Naive B cell (primary cell): ENCODE measurements at regions not wholly inside any gene's neighbourhood (a gene's known extent, or its start where the extent isn't known, plus 50 kb on each side); places are given as distances from the start of the nearest gene placed in this dataset.
"Not testable (repeated sequence)": the region's sequence is repeated elsewhere in the genome, so short reads cannot be mapped to it uniquely, and the experiment has no call there.

ENCODE experiments used
- ATAC-seq, 2 donors: fragments of 150-1000 bp; cut with Tn5 transposase; 2 replicates each; pipeline ENCODE4 v1.10.0; 2021; ENCODE audit warnings: low read depth in 2 of 2, mild to moderate bottlenecking in 2 of 2, moderate library complexity in 2 of 2
- DNase-seq: peaks from one replicate; pipeline ENCODE4 v3.0.0; 2022
- H3K27ac Mint-ChIP-seq, 6 donors: one replicate each; pipeline ENCODE4 v1.8.0; 2020 to 2022; ENCODE audit warnings: mild to moderate bottlenecking in 6 of 6, mixed read lengths in 6 of 6, moderate library complexity in 5 of 6, inconsistent platforms in 2 of 6
- H3K27me3 Mint-ChIP-seq, 3 donors: one replicate each; pipeline ENCODE4 v1.8.0; 2021 to 2022; ENCODE audit warnings: mixed read lengths in 3 of 3, mild to moderate bottlenecking in 1 of 3
- H3K36me3 Mint-ChIP-seq, 2 donors: one replicate each; pipeline ENCODE4 v1.8.0; 2020 to 2022; ENCODE audit warnings: mixed read lengths in 2 of 2, inconsistent platforms in 1 of 2, mild to moderate bottlenecking in 1 of 2
- H3K4me1 Mint-ChIP-seq, 3 donors: one replicate each; pipeline ENCODE4 v1.8.0; 2020 to 2022; ENCODE audit warnings: mixed read lengths in 3 of 3, inconsistent platforms in 1 of 3, mild to moderate bottlenecking in 1 of 3, moderate library complexity in 1 of 3
- H3K4me3 Mint-ChIP-seq, 8 donors: one replicate each; pipeline ENCODE4 v1.8.0; 2020 to 2022; ENCODE audit warnings: mild to moderate bottlenecking in 8 of 8, mixed read lengths in 8 of 8, moderate library complexity in 8 of 8, inconsistent platforms in 2 of 8
- H3K9me3 Mint-ChIP-seq, 7 donors: one replicate each; pipeline ENCODE4 v1.8.0; 2020 to 2022; ENCODE audit warnings: mixed read lengths in 7 of 7, mild to moderate bottlenecking in 5 of 7, inconsistent platforms in 2 of 7, moderate library complexity in 1 of 7

GRCh38 chr1:230569201-230569600, 73.1 kb upstream of the COG2 start:
- ATAC-seq, result no peak
- Mint-ChIP-seq H3K27ac (no peak overlapping the region), H3K27me3 (peaks cover 18 to 38% (median 20%) of the 10 kb centered on the region in 3 donors)

GRCh38 chr1:230568676-230569075, 73.6 kb upstream of the COG2 start:
- Mint-ChIP-seq H3K27me3 (peaks cover 23 to 43% (median 23%) of the 10 kb centered on the region in 3 donors), H3K27ac (no peak overlapping the region), H3K9me3 (no peaks in the 10 kb centered on the region), H3K4me3 (no peak overlapping the region), H3K36me3 (no peaks in the 10 kb centered on the region), H3K4me1 (no peaks in the 10 kb centered on the region)
- DNase-seq (no peak), ATAC-seq (no peak)

More at GRCh38 chr1:230569201-230569600, 73.1 kb upstream of the COG2 start:
- Mint-ChIP-seq H3K36me3 (no peaks in the 10 kb centered on the region), H3K4me1 (no peaks in the 10 kb centered on the region), H3K9me3 (no peaks in the 10 kb centered on the region), H3K4me3 (no peak overlapping the region)
- no peak for DNase-seq

GRCh38 chr1:230568008-230568407, 74.3 kb upstream of the COG2 start:
- Mint-ChIP-seq H3K27me3 (peaks cover 27 to 50% (median 30%) of the 10 kb centered on the region in 3 donors), H3K36me3 (no peaks in the 10 kb centered on the region), H3K9me3 (no peaks in the 10 kb centered on the region), H3K4me3 (no peak overlapping the region), H3K4me1 (no peaks in the 10 kb centered on the region), H3K27ac (no peak overlapping the region)
- DNase-seq (no peak), ATAC-seq (no peak)

DNA sequence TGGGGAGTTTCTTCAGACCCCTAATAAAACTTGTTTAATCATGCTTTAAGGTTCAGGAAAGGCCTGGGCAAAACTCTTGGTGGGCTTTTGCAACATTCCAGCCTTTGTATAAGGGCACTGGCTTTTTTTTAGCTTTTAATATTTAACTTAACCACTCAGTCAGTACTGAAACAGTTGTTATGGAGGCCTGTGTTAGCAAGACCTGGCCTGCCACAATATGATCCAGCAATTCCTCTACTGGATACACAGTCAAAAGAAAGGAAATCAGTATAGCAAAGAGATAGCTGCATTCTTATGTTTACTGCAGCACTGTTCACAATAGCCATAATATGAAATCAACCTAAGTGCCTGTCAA, 75.1 kb upstream of the COG2 start:
- no peak for ATAC-seq
- Mint-ChIP-seq H3K36me3 (no peaks in the 10 kb centered on the region), H3K4me3 (no peak overlapping the region), H3K27ac (no peak overlapping the region), H3K4me1 (no peaks in the 10 kb centered on the region), H3K9me3 (no peaks in the 10 kb centered on the region), H3K27me3 (peaks cover 29 to 51% (median 33%) of the 10 kb centered on the region in 3 donors)
- DNase-seq, result no peak

DNA sequence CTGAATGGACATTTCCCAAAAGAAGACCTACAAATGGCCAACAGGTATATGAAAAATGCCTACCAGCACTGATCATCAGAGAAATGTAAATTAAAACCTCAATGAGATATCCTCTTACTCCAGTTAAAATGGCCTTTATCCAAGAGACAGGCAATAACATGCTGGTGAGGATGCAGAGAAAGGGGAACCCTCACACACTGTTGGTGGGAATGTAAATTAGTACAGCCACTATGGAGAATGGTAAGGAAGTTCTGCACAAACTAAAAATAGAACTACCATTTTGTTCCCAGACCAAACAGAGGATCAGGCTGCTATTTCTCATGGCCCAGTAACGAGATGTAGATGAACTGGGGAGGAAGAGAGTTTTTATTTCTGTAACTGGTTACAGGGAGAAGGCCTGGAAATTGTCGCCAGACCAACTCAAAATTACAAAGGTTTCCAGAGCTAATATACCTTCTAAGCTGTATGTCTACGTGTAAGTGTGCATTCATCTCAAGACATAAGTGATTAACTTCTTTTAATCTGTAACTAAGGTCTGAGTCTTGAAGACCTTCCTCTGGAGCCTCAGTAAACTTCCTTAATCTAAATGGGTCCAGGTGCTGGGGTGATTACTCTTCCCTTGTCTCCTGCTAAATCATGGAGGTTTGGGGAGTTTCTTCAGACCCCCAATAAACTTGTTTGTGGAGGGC, 75.6 kb upstream of the COG2 start:
- H3K4me1 Mint-ChIP-seq, result not testable (repeated sequence)

GRCh38 chr1:230565141-230565540, 77.1 kb upstream of the COG2 start:
- Mint-ChIP-seq H3K4me3 (no peak overlapping the region), H3K27ac (no peak overlapping the region), H3K27me3 (peaks cover 32 to 43% (median 33%) of the 10 kb centered on the region in 3 donors), H3K36me3 (no peaks in the 10 kb centered on the region), H3K9me3 (no peaks in the 10 kb centered on the region), H3K4me1 (no peaks in the 10 kb centered on the region)
- ATAC-seq (no peak), DNase-seq (no peak)

More for the DNA sequence above, 75.6 kb upstream of the COG2 start:
- ATAC-seq, H3K4me3 Mint-ChIP-seq, DNase-seq, H3K36me3 Mint-ChIP-seq, H3K27ac Mint-ChIP-seq, H3K9me3 Mint-ChIP-seq: not testable (repeated sequence)
- peaks cover 28 to 48% (median 33%) of the 10 kb centered on the region in 3 donors for H3K27me3 Mint-ChIP-seq

GRCh38 chr1:230563591-230563990, 78.7 kb upstream of the COG2 start:
- H3K27ac Mint-ChIP-seq, result no peak overlapping the region
- no peaks in the 10 kb centered on the region for H3K9me3 Mint-ChIP-seq
- ATAC-seq, result no peak
- H3K4me3 Mint-ChIP-seq, result no peak overlapping the region
- H3K36me3 Mint-ChIP-seq, result no peaks in the 10 kb centered on the region
- H3K4me1 Mint-ChIP-seq, result no peaks in the 10 kb centered on the region
- H3K27me3 Mint-ChIP-seq, result peaks cover 32 to 35% (median 33%) of the 10 kb centered on the region in 3 donors
- DNase-seq, result no peak

DNA sequence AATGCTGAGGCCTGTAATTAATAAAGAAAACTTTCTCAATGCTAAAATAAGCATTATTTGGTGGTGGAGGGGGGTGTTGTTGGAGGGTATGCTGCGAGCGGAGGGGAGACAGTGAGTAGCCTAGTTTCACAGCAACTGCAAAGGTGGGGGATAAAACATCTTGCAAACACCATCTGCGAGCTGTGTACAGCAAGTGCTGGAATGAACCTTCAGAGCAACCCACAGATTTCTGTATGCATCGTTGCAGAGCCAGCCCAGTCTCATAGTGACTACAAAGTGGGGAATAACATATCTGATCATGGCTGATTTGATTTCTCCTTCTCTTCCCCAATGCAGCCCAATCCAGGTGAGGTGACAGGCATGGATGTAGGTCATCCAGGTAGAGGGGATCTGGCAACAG, 80.7 kb upstream of the COG2 start:
- Mint-ChIP-seq H3K4me3 (no peak overlapping the region), H3K27ac (no peak overlapping the region), H3K9me3 (no peaks in the 10 kb centered on the region), H3K36me3 (no peaks in the 10 kb centered on the region), H3K27me3 (peaks cover 36 to 52% (median 41%) of the 10 kb centered on the region in 3 donors), H3K4me1 (no peaks in the 10 kb centered on the region)
- DNase-seq (no peak), ATAC-seq (no peak)

DNA sequence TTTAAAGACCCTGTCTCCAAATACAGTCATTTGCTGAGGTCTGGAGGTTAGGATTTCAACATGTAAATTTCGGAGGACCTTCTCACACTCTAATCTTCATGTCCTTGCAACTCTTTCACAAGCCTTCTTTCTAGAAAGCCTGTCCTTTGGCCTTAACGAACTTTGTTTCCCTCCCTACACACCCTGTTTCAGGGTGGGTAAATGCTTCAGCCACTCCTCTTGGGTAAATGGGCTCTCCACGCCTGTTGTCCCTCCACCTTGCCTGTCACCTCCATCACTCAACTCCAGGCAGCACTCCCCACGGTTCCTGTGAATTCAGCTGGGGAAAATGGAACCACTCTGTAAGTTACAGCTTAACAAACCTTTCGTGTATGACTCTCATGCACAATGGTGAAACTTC, 84.0 kb upstream of the COG2 start:
- H3K27me3 Mint-ChIP-seq, result peaks cover 28 to 43% (median 31%) of the 10 kb centered on the region in 3 donors
- DNase-seq (no peak), ATAC-seq (no peak)
- no peak overlapping the region for H3K27ac Mint-ChIP-seq
- no peaks in the 10 kb centered on the region for H3K4me1 Mint-ChIP-seq
- no peaks in the 10 kb centered on the region for H3K36me3 Mint-ChIP-seq
- H3K4me3 Mint-ChIP-seq, result no peak overlapping the region
- H3K9me3 Mint-ChIP-seq, result no peaks in the 10 kb centered on the region

GRCh38 chr1:230556453-230556852, 85.8 kb upstream of the COG2 start:
- Mint-ChIP-seq H3K4me1 (no peaks in the 10 kb centered on the region), H3K27ac (no peak overlapping the region), H3K36me3 (no peaks in the 10 kb centered on the region), H3K9me3 (peaks cover 0 to 5% (median 0%) of the 10 kb centered on the region in 7 donors), H3K27me3 (peaks cover 23 to 56% (median 32%) of the 10 kb centered on the region in 3 donors), H3K4me3 (no peak overlapping the region)
- ATAC-seq (no peak), DNase-seq (no peak)

DNA sequence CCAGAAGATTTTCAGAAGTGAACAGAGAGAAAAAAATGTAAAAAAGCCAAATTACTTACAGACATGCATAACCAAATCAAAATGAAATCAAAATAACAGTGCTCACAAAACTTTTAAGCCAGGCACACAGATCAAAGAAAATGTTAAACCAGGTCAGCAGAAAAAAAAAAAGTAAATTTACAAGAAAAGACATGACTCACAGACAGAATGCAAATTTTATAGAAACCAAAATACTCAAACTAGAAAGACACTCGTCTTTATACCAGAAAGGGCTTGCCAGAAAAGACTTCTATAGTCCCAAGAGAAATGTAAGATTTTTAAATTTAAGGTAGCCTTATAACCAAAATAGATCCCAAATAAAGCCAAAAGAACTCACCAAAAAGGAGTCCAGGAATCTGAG, 86.5 kb upstream of the COG2 start:
- H3K4me3 Mint-ChIP-seq, result no peak overlapping the region
- DNase-seq, result no peak
- ATAC-seq, result no peak
- no peak overlapping the region for H3K27ac Mint-ChIP-seq
- no peaks in the 10 kb centered on the region for H3K36me3 Mint-ChIP-seq
- peaks cover 22 to 58% (median 38%) of the 10 kb centered on the region in 3 donors for H3K27me3 Mint-ChIP-seq
- H3K9me3 Mint-ChIP-seq, result peaks cover 0 to 6% (median 3%) of the 10 kb centered on the region in 7 donors
- H3K4me1 Mint-ChIP-seq, result no peaks in the 10 kb centered on the region

DNA sequence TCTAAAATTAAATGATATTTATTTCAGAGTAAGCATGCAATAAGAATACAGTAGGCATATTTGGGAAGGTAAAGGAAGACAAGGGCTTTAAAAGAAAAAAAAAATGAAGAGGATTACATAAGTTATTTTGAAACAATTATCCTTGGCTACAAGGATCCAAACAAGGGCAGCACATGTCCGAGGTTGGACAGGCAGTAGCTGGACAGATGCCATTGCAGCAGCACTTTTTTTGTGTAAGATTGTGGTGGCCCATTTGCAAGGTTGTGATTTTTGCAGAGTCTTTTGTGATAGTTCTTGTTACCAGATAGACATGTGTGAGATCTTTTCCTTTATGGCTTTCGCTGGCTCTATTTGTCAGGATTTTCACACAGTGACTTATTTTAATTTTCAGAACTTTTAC, 89.4 kb upstream of the COG2 start:
- Mint-ChIP-seq H3K9me3 (peaks cover 0 to 6% (median 3%) of the 10 kb centered on the region in 7 donors), H3K27me3 (peaks cover 22 to 58% (median 46%) of the 10 kb centered on the region in 3 donors), H3K4me1 (no peaks in the 10 kb centered on the region), H3K36me3 (no peaks in the 10 kb centered on the region), H3K27ac (no peak overlapping the region), H3K4me3 (no peak overlapping the region)
- DNase-seq (no peak), ATAC-seq (no peak)

- not testable (repeated sequence) for ATAC-seq, H3K4me1 Mint-ChIP-seq, H3K9me3 Mint-ChIP-seq, H3K4me3 Mint-ChIP-seq, H3K27ac Mint-ChIP-seq, DNase-seq, H3K36me3 Mint-ChIP-seq
- peaks cover 17 to 57% (median 41%) of the 10 kb centered on the region in 3 donors for H3K27me3 Mint-ChIP-seq
Measured at GRCh38 chr1:230550945-230551344, 91.3 kb upstream of the COG2 start.

DNA sequence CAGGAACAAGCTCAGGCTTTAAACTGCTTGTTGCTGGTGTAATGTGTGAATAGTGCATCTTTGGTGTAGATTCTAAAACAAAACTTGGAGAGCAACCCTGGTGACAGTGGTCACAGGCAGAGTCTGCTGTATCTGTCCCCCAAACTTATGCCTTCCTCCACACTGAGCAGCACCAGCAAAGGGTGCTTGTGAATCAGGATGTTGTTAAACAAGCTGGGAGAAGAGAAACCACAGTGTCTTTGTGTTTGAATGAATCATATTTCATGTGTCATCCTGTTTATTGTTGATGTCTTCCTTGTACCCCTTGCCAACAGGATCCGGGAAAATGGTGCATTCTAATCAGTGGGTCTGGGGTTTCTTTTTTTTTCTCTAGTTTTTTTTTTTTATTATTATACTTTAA, 91.9 kb upstream of the COG2 start:
- ATAC-seq, result no peak
- no peak for DNase-seq
- Mint-ChIP-seq H3K36me3 (no peaks in the 10 kb centered on the region), H3K4me1 (no peaks in the 10 kb centered on the region), H3K27me3 (peaks cover 16 to 58% (median 43%) of the 10 kb centered on the region in 3 donors), H3K4me3 (no peak overlapping the region), H3K9me3 (peaks cover 0 to 6% (median 3%) of the 10 kb centered on the region in 7 donors), H3K27ac (no peak overlapping the region)
